Suprapubic skin (tissue), 4 donors: ENCODE measurements at regions not wholly inside any gene's neighbourhood (a gene's known extent, or its start where the extent isn't known, plus 50 kb on each side); places are given as distances from the start of the nearest gene placed in this dataset.

Experiments used
- CTCF ChIP-seq, 2 donors: fragments of 200-600 bp in 1 of 2; fragments of 450-650 bp in 1 of 2; sonication (generic) in 1 of 2; IDR thresholded peaks; one replicate each; pipeline ENCODE4 v1.5.1; 2016 to 2019; ENCODE audit warnings: antibody characterized with exemption in 2 of 2, mild to moderate bottlenecking in 1 of 2, moderate library complexity in 1 of 2
- POLR2A ChIP-seq, 2 donors: fragments of 450-650 bp; IDR thresholded peaks; one replicate each; pipeline ENCODE4 v1.6.1; 2017; ENCODE audit warnings: antibody characterized with exemption in 2 of 2, mild to moderate bottlenecking in 2 of 2, moderate library complexity in 2 of 2
- POLR2AphosphoS5 ChIP-seq, 3 donors: sonication (generic); formaldehyde crosslinking; IDR thresholded peaks; one replicate each; pipeline ENCODE4 v1.6.1; 2017; ENCODE audit warnings: antibody characterized with exemption in 3 of 3

GRCh38 chr5:172534229-172535107 is 80.1 kb upstream of the SH3PXD2B start:
- TF ChIP-seq CTCF (IDR thresholded peaks at IDR 0.05) (no peak), POLR2AphosphoS5 (IDR thresholded peaks at IDR 0.05) (no peak), POLR2A (IDR thresholded peaks at IDR 0.05) (no peak)
